ENCODE measurements at regions not wholly inside any gene's neighbourhood (a gene's known extent, or its start where the extent isn't known, plus 50 kb on each side); places are given as distances from the start of the nearest gene placed in this dataset.

GRCh38 chr16:79664407-79664806 lies 63.9 kb upstream of the MAF start:
- no peaks in the 10 kb centered on the region for H3K27me3 ChIP-seq
- no peak overlapping the region for H3K4me3 ChIP-seq
- H3K4me1 ChIP-seq = peaks cover 0 to 6% (median 0%) of the 10 kb centered on the region in 12 donors
- H3K9me3 ChIP-seq = peaks cover 0 to 6% (median 0%) of the 10 kb centered on the region in 12 donors
- ATAC-seq (no peak), DNase-seq (no peak)
- no peak overlapping the region for H3K27ac ChIP-seq
- TF ChIP-seq POLR2A (IDR thresholded peaks at IDR 0.05) = no peak
- TF ChIP-seq, protein P1, sequence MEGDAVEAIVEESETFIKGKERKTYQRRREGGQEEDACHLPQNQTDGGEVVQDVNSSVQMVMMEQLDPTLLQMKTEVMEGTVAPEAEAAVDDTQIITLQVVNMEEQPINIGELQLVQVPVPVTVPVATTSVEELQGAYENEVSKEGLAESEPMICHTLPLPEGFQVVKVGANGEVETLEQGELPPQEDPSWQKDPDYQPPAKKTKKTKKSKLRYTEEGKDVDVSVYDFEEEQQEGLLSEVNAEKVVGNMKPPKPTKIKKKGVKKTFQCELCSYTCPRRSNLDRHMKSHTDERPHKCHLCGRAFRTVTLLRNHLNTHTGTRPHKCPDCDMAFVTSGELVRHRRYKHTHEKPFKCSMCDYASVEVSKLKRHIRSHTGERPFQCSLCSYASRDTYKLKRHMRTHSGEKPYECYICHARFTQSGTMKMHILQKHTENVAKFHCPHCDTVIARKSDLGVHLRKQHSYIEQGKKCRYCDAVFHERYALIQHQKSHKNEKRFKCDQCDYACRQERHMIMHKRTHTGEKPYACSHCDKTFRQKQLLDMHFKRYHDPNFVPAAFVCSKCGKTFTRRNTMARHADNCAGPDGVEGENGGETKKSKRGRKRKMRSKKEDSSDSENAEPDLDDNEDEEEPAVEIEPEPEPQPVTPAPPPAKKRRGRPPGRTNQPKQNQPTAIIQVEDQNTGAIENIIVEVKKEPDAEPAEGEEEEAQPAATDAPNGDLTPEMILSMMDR (IDR thresholded peaks at IDR 0.05) = no peak
- 71 to 80% (median 79%) methylated on average over 1 of the region's 1 CpG for WGBS, 4 donors
- intact Hi-C loops (cut with DNase I) = no loop called here
- H3K36me3 ChIP-seq = no peaks in the 10 kb centered on the region

GRCh38 chr16:79662669-79663313 lies 62.3 kb upstream of the MAF start:
- no peak for TF ChIP-seq POLR2A (IDR thresholded peaks at IDR 0.05)
- TF ChIP-seq, protein P1 (IDR thresholded peaks at IDR 0.05) = no peak
- no peak overlapping the region for H3K27ac ChIP-seq
- DNase-seq (no peak), ATAC-seq (no peak)
- H3K9me3 ChIP-seq = no peaks in the 10 kb centered on the region
- H3K27me3 ChIP-seq = no peaks in the 10 kb centered on the region
- no peaks in the 10 kb centered on the region for H3K36me3 ChIP-seq
- intact Hi-C loops (cut with DNase I) = no loop called here
- 93 to 96% (median 95%) methylated on average over 5 of the region's 5 CpGs for WGBS, 4 donors
- no peak overlapping the region for H3K4me3 ChIP-seq
- H3K4me1 ChIP-seq = peaks cover 0 to 6% (median 0%) of the 10 kb centered on the region in 12 donors

GRCh38 chr16:79662122-79662521 lies 61.6 kb upstream of the MAF start:
- ATAC-seq (no peak), DNase-seq (no peak)
- H3K27me3 ChIP-seq = no peaks in the 10 kb centered on the region
- TF ChIP-seq, protein P1 (IDR thresholded peaks at IDR 0.05) = no peak
- TF ChIP-seq POLR2A (IDR thresholded peaks at IDR 0.05) = no peak
- H3K4me1 ChIP-seq = peaks cover 0 to 6% (median 0%) of the 10 kb centered on the region in 12 donors
- H3K9me3 ChIP-seq = no peaks in the 10 kb centered on the region
- H3K27ac ChIP-seq = no peak overlapping the region
- intact Hi-C loops (cut with DNase I) = no loop called here
- WGBS, 4 donors = 87 to 100% (median 91%) methylated on average over 1 of the region's 1 CpG
- no peak overlapping the region for H3K4me3 ChIP-seq
- no peaks in the 10 kb centered on the region for H3K36me3 ChIP-seq

DNA sequence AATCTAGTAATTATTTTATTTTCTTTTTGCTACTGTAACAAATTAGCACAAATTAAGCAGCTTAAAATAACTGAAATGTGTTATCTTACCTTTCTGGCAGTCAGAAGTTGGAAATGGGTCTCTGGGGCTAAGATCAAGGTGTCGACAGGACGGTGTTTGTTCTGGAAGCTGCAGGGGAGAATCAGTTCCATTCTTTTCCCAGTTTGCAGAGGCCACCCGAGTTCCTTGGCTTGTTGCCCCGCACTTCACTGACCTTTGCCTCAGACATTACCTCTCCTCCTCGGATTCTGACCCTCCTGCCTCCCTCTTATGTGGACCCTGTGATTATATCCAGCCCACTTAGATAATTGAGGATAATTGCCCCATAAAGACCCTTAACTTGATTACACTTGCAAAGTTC lies 61.0 kb upstream of the MAF start:
- Histone ChIP-seq H3K9me3 (no peaks in the 10 kb centered on the region), H3K36me3 (no peaks in the 10 kb centered on the region), H3K27me3 (no peaks in the 10 kb centered on the region), H3K4me3 (no peak overlapping the region), H3K27ac (no peak overlapping the region), H3K4me1 (peaks cover 0 to 6% (median 0%) of the 10 kb centered on the region in 12 donors)
- TF ChIP-seq POLR2A (IDR thresholded peaks at IDR 0.05) = no peak
- TF ChIP-seq, protein P1 (IDR thresholded peaks at IDR 0.05) = no peak
- intact Hi-C loops (cut with DNase I) = loop anchor here in 1 of 10 donors (2.0 kb wide), 1 partner anchor 45 kb away; no protein-coding TSS in a partner anchor
- WGBS, 4 donors = 69 to 88% (median 81%) methylated on average over 5 of the region's 5 CpGs
- ATAC-seq (no peak), DNase-seq (no peak)
